H1 (cell line): ENCODE measurements at regions not wholly inside any gene's neighbourhood (a gene's known extent, or its start where the extent isn't known, plus 50 kb on each side); places are given as distances from the start of the nearest gene placed in this dataset.

ENCODE experiments used
- CTCF ChIA-PET: fragments of 300-600 bp; sonication (Branson Sonifier 250); formaldehyde crosslinking; loops from one replicate; lab custom pipeline; 2021; ENCODE audit not compliant: partially characterized antibody; lab: Charles Lee
- POLR2A ChIA-PET: fragments of 300-600 bp; sonication (Branson Sonifier 250); formaldehyde crosslinking; loops from one replicate; lab custom pipeline; 2021; ENCODE audit warnings: inconsistent platforms; ENCODE audit not compliant: partially characterized antibody; lab: Charles Lee
- DNase-seq, 2 experiments: peaks; one replicate each; pipeline versions ENCODE4 v3.0.0 to v3.0.0-alpha.2; 2010 to 2022; ENCODE audit warnings: low spot score in 2 of 2, low read depth in 1 of 2, mixed read lengths in 1 of 2
- FAIRE-seq: peaks from 2 replicates; lab custom pipeline; 2011; peaks lifted over from hg19 to GRCh38; lab: Jason Lieb, UNC
- H2AFZ ChIP-seq: 2 replicates; pipeline ENCODE4 v1.8.1; 2012; ENCODE audit warnings: low read length, inconsistent platforms
- H2AK5ac ChIP-seq: 2 replicates; pipeline ENCODE4 v1.6.1; 2013; ENCODE audit warnings: low read depth, low read length
- H2BK120ac ChIP-seq: replicated peaks from 2 replicates; pipeline ENCODE3; 2013; ENCODE audit warnings: low read depth, low read length, inconsistent platforms
- H2BK12ac ChIP-seq: 2 replicates; pipeline ENCODE4 v1.6.1; 2013; ENCODE audit warnings: low read depth, low read length
- H2BK15ac ChIP-seq: 2 replicates; pipeline ENCODE4 v1.6.1; 2013; ENCODE audit warnings: low read length
- H2BK20ac ChIP-seq: 2 replicates; pipeline ENCODE4 v1.6.1; 2013; ENCODE audit warnings: low read length
- H2BK5ac ChIP-seq: 2 replicates; pipeline ENCODE4 v1.6.1; 2013; ENCODE audit warnings: low read depth, low read length
- H3K14ac ChIP-seq: 2 replicates; pipeline ENCODE4 v1.6.1; 2013; ENCODE audit warnings: inconsistent platforms; ENCODE audit not compliant: insufficient read length
- H3K18ac ChIP-seq: 2 replicates; pipeline ENCODE4 v1.6.1; 2013; ENCODE audit warnings: low read length; ENCODE audit errors: extremely low read depth
- H3K23ac ChIP-seq: 2 replicates; pipeline ENCODE4 v1.6.1; 2013; ENCODE audit warnings: inconsistent platforms; ENCODE audit not compliant: insufficient read length
- H3K23me2 ChIP-seq: 2 replicates; pipeline ENCODE4 v1.6.1; 2013; ENCODE audit warnings: low read depth, low read length
- H3K27ac ChIP-seq: 2 replicates; pipeline ENCODE4 v1.6.1; 2011; ENCODE audit warnings: low read depth, low read length, inconsistent platforms
- H3K27me3 ChIP-seq, 4 experiments: replicated peaks in 1 of 4; 1 replicate in 1 of 4; 2 replicates in 3 of 4; pipeline versions ENCODE4 v1.6.1 to v1.8.1; 2011 to 2013; ENCODE audit warnings: low read length in 3 of 4, mild to moderate bottlenecking in 3 of 4, inconsistent platforms in 2 of 4, mixed read lengths in 2 of 4, moderate library complexity in 1 of 4; ENCODE audit not compliant: control insufficient read depth in 3 of 4, insufficient read depth in 3 of 4; ENCODE audit errors: extremely low read depth in 1 of 4
- H3K36me3 ChIP-seq, 4 experiments: 2 replicates each; pipeline versions ENCODE4 v1.6.1 to v1.8.1; 2011 to 2013; ENCODE audit warnings: mild to moderate bottlenecking in 4 of 4, low read length in 3 of 4, moderate library complexity in 2 of 4, control low read depth in 1 of 4, inconsistent platforms in 1 of 4; ENCODE audit not compliant: insufficient read depth in 4 of 4, control insufficient read depth in 2 of 4
- H3K4ac ChIP-seq: replicated peaks from 2 replicates; pipeline ENCODE3; 2013; ENCODE audit warnings: low read length, low read depth, mixed read lengths, inconsistent platforms; ENCODE audit not compliant: insufficient read length
- H3K4me1 ChIP-seq, 4 experiments: replicated peaks in 1 of 4; 1 replicate in 1 of 4; 2 replicates in 3 of 4; pipeline versions ENCODE4 v1.6.1 to v1.8.1; 2011 to 2013; ENCODE audit warnings: low read length in 3 of 4, inconsistent platforms in 2 of 4, mixed read lengths in 1 of 4; ENCODE audit not compliant: insufficient read depth in 4 of 4, control insufficient read depth in 3 of 4
- H3K4me2 ChIP-seq, 2 experiments: 2 replicates each; pipeline versions ENCODE4 v1.6.1 to v1.8.1; 2011 to 2013; ENCODE audit warnings: low read depth in 2 of 2, low read length in 2 of 2, control low read depth in 1 of 2, inconsistent platforms in 1 of 2, mild to moderate bottlenecking in 1 of 2; ENCODE audit not compliant: insufficient read depth in 1 of 2
- H3K4me3 ChIP-seq, 4 experiments: fragments of 200-600, 300-600 bp in 1 of 4; sonication (generic), shearing (Covaris generic), sonication (Bioruptor Twin) in 1 of 4; 2 replicates each; pipeline versions ENCODE4 v1.5.1 to v1.8.1; 2011 to 2016; ENCODE audit warnings: low read length in 4 of 4, low read depth in 3 of 4, control low read depth in 2 of 4, inconsistent platforms in 2 of 4, mild to moderate bottlenecking in 2 of 4, mixed read lengths in 1 of 4, moderate library complexity in 1 of 4; ENCODE audit not compliant: insufficient read depth in 2 of 4; ENCODE audit errors: extremely low read depth in 1 of 4
- H3K56ac ChIP-seq: replicated peaks from 2 replicates; pipeline ENCODE3; 2013; ENCODE audit warnings: low read depth, mild to moderate bottlenecking, mixed read lengths, low read length, inconsistent platforms; ENCODE audit not compliant: insufficient read length
- H3K79me1 ChIP-seq: 2 replicates; pipeline ENCODE4 v1.6.1; 2013; ENCODE audit warnings: low read depth, low read length, control low read depth
- H3K79me2 ChIP-seq, 2 experiments: 2 replicates each; pipeline versions ENCODE4 v1.6.1 to v1.8.1; 2012 to 2013; ENCODE audit warnings: low read length in 2 of 2, mild to moderate bottlenecking in 2 of 2, inconsistent platforms in 1 of 2; ENCODE audit not compliant: insufficient read depth in 2 of 2, control insufficient read depth in 1 of 2
- H3K9ac ChIP-seq, 4 experiments: replicated peaks in 1 of 4; 1 replicate in 1 of 4; 2 replicates in 3 of 4; pipeline versions ENCODE4 v1.6.1 to v1.8.1; 2011 to 2013; ENCODE audit warnings: low read depth in 3 of 4, low read length in 3 of 4, control low read depth in 2 of 4, mild to moderate bottlenecking in 2 of 4, moderate library complexity in 2 of 4, inconsistent platforms in 1 of 4; ENCODE audit errors: extremely low read depth in 1 of 4
- H3K9me3 ChIP-seq, 2 experiments: 2 replicates each; pipeline versions ENCODE4 v1.6.1 to v1.8.1; 2012 to 2013; ENCODE audit warnings: mild to moderate bottlenecking in 2 of 2, moderate library complexity in 2 of 2, control low read depth in 1 of 2, inconsistent platforms in 1 of 2, low read depth in 1 of 2, low read length in 1 of 2, mixed read lengths in 1 of 2; ENCODE audit not compliant: insufficient read depth in 2 of 2
- H4K20me1 ChIP-seq, 2 experiments: replicated peaks in 1 of 2; 2 replicates each; pipeline versions ENCODE3 to v1.8.1; 2011 to 2013; ENCODE audit warnings: inconsistent platforms in 2 of 2, low read length in 2 of 2, mild to moderate bottlenecking in 1 of 2; ENCODE audit not compliant: insufficient read depth in 2 of 2, control insufficient read depth in 1 of 2
- H4K5ac ChIP-seq: 2 replicates; pipeline ENCODE4 v1.6.1; 2013; ENCODE audit warnings: low read length, low read depth, mixed read lengths, inconsistent platforms; ENCODE audit not compliant: insufficient read length
- H4K8ac ChIP-seq: 2 replicates; pipeline ENCODE4 v1.8.0; 2013; ENCODE audit warnings: mild to moderate bottlenecking, moderate library complexity, low read length, inconsistent platforms; ENCODE audit not compliant: insufficient read depth; ENCODE audit errors: extremely low read depth
- H4K91ac ChIP-seq: replicated peaks from 2 replicates; pipeline ENCODE3; 2013; ENCODE audit warnings: low read length, mixed read lengths, inconsistent platforms; ENCODE audit not compliant: insufficient read length
- CEBPB ChIP-seq: IDR thresholded peaks from 2 replicates; pipeline ENCODE4 v1.6.1; 2012; ENCODE audit warnings: low read depth, low read length
- HDAC2 ChIP-seq, 2 experiments: fragments of 300-600 bp in 1 of 2; sonication (generic) in 1 of 2; IDR thresholded peaks; 2 replicates each; pipeline ENCODE4 v1.6.1; 2011 to 2012; ENCODE audit warnings: low read depth in 2 of 2, low read length in 2 of 2, mild to moderate bottlenecking in 2 of 2, moderate library complexity in 2 of 2, borderline replicate concordance in 1 of 2, inconsistent platforms in 1 of 2
- JUND ChIP-seq: IDR thresholded peaks from 2 replicates; pipeline ENCODE4 v1.6.1; 2011; ENCODE audit warnings: mild to moderate bottlenecking, improper control_type of control experiment, low read length
- KDM1A ChIP-seq: fragments of 200-600, 300-600 bp; sonication (generic); IDR thresholded peaks from 2 replicates; pipeline ENCODE4 v1.7.1; 2016; ENCODE audit warnings: mild to moderate bottlenecking, low read length, borderline replicate concordance
- KDM5A ChIP-seq: fragments of 200-600 bp; IDR thresholded peaks from 2 replicates; pipeline ENCODE4 v1.7.1; 2012; ENCODE audit warnings: mild to moderate bottlenecking, low read length, inconsistent platforms, mixed read lengths
- MAX ChIP-seq: IDR thresholded peaks from 2 replicates; pipeline ENCODE4 v1.6.1; 2012; ENCODE audit warnings: inconsistent platforms
- POLR2AphosphoS5 ChIP-seq: IDR thresholded peaks from 2 replicates; pipeline ENCODE4 v1.6.1; 2011; ENCODE audit warnings: low read depth, low read length
- RNF2 ChIP-seq: fragments of 200-900, 300-1000 bp; sonication (generic); IDR thresholded peaks from 2 replicates; pipeline ENCODE4 v1.7.1; 2016; ENCODE audit warnings: borderline replicate concordance, low read depth, mild to moderate bottlenecking, antibody characterized with exemption, low read length; ENCODE audit not compliant: poor library complexity, severe bottlenecking; ENCODE audit errors: missing control alignments
- WGBS, 2 experiments: shearing (Covaris generic) in 1 of 2; methylation state at CpG; one replicate each; pipeline versions ENCODE4 v1.1.6 to v1.1.7; 2013 to 2015; ENCODE audit warnings: low lambda C conversion rate in 2 of 2, mixed read lengths in 2 of 2, inconsistent platforms in 1 of 2, low coverage in 1 of 2, missing lambda C conversion rate in 1 of 2; ENCODE audit not compliant: insufficient replicate concordance in 2 of 2, insufficient coverage in 1 of 2, insufficient read length in 1 of 2; ENCODE audit errors: extremely low coverage in 1 of 2, missing lambda C conversion rate in 1 of 2; 5-methylcytosine and 5-hydroxymethylcytosine counted together

- no peak overlapping the region for H2BK5ac ChIP-seq
- no peak overlapping the region for H3K23ac ChIP-seq
- ChIA-PET POLR2A (no interaction called here), CTCF (interaction anchor here (0.6 to 1.9 kb wide), 3 partner anchors 88 to 159 kb away, joined by 3 to 5 read pairs (median 4); no protein-coding TSS in a partner anchor)
- H3K9ac ChIP-seq = no peak overlapping the region
- H3K36me3 ChIP-seq = no peaks in the 10 kb centered on the region
- FAIRE-seq = no peak
- H2AFZ ChIP-seq = no peak overlapping the region
- no peak overlapping the region for H3K4me3 ChIP-seq
- H2BK20ac ChIP-seq = no peak overlapping the region
- H3K9me3 ChIP-seq = no peaks in the 10 kb centered on the region
- no peak overlapping the region for H3K4me2 ChIP-seq
- H2BK12ac ChIP-seq = no peak overlapping the region
- no peaks in the 10 kb centered on the region for H3K23me2 ChIP-seq
- H3K79me1 ChIP-seq = no peaks in the 10 kb centered on the region
- WGBS, 2 experiments = 86% methylated on average over 4 of the region's 4 CpGs; no CpG with 5 or more reads in 1 of the 2 experiments
- TF ChIP-seq MAX (no peak), KDM1A (no peak), KDM5A (no peak), CEBPB (no peak), POLR2AphosphoS5 (no peak), JUND (no peak), RNF2 (no peak), HDAC2 (IDR thresholded peaks at IDR 0.05; ENCODE audit: borderline replicate concordance in 1 of 2, low read depth in 2 of 2, low read length in 2 of 2) (no peak)
- H3K56ac ChIP-seq = no peak overlapping the region
- no peak overlapping the region for H4K91ac ChIP-seq
- no peak overlapping the region for H2BK120ac ChIP-seq
- no peak overlapping the region for H4K8ac ChIP-seq
- no peaks in the 10 kb centered on the region for H4K20me1 ChIP-seq
- H3K79me2 ChIP-seq = no peaks in the 10 kb centered on the region
- no peak overlapping the region for H3K18ac ChIP-seq
- H3K14ac ChIP-seq = no peak overlapping the region
- no peak for DNase-seq
- H3K27me3 ChIP-seq = no peaks in the 10 kb centered on the region
- no peak overlapping the region for H4K5ac ChIP-seq
- no peak overlapping the region for H3K27ac ChIP-seq
- no peak overlapping the region for H2BK15ac ChIP-seq
- no peak overlapping the region for H2AK5ac ChIP-seq
- H3K4ac ChIP-seq = no peak overlapping the region
- H3K4me1 ChIP-seq = peaks cover 0 to 4% (median 0%) of the 10 kb centered on the region in 4 experiments; a peak in 1 of 7 replicates
These were observed 195.5 kb upstream of the TMC3 start for GRCh38 chr15:81569286-81570080.
